Lung (tissue), 11 donors: ENCODE measurements at regions not wholly inside any gene's neighbourhood (a gene's known extent, or its start where the extent isn't known, plus 50 kb on each side); places are given as distances from the start of the nearest gene placed in this dataset.

Experiments
- ATAC-seq: fragments of 200-7000 bp; cut with Tn5 transposase; one replicate; pipeline ENCODE4 v1.9.1; 2020; ENCODE audit warnings: moderate number of reproducible peaks; ENCODE audit not compliant: insufficient read depth, low FRiP score
- DNase-seq, 3 donors: peaks; one replicate each; pipeline ENCODE4 v3.0.0-alpha.2; 2013 to 2017
- H3K27ac ChIP-seq, 2 donors: one replicate each; pipeline ENCODE4 v1.5.1; 2013; ENCODE audit warnings: mild to moderate bottlenecking in 2 of 2, moderate library complexity in 2 of 2, control low read depth in 1 of 2, inconsistent platforms in 1 of 2, low read depth in 1 of 2, low read length in 1 of 2
- H3K27me3 ChIP-seq, 3 donors: one replicate each; pipeline ENCODE4 v1.5.1; 2013; ENCODE audit warnings: low read length in 2 of 3; ENCODE audit not compliant: control insufficient read depth in 3 of 3, insufficient read depth in 3 of 3
- H3K36me3 ChIP-seq, 4 donors: one replicate each; pipeline ENCODE4 v1.5.1; 2013; ENCODE audit warnings: low read length in 4 of 4, mild to moderate bottlenecking in 1 of 4, moderate library complexity in 1 of 4; ENCODE audit not compliant: control insufficient read depth in 4 of 4, insufficient read depth in 4 of 4
- H3K4me1 ChIP-seq, 5 donors: one replicate each; pipeline ENCODE4 v1.5.1; 2013; ENCODE audit warnings: low read length in 5 of 5, mild to moderate bottlenecking in 2 of 5, moderate library complexity in 1 of 5; ENCODE audit not compliant: control insufficient read depth in 5 of 5, insufficient read depth in 5 of 5
- H3K4me3 ChIP-seq: one replicate; pipeline ENCODE4 v1.5.1; 2013; ENCODE audit warnings: mild to moderate bottlenecking, control low read depth, moderate library complexity
- H3K9ac ChIP-seq, 2 donors: one replicate each; pipeline ENCODE4 v1.5.1; 2013; ENCODE audit warnings: low read length in 2 of 2, control low read depth in 1 of 2; ENCODE audit not compliant: insufficient read depth in 1 of 2
- H3K9me3 ChIP-seq, 4 donors: one replicate each; pipeline ENCODE4 v1.5.1; 2013; ENCODE audit warnings: low read length in 3 of 4, mild to moderate bottlenecking in 1 of 4, moderate library complexity in 1 of 4; ENCODE audit not compliant: control insufficient read depth in 4 of 4, insufficient read depth in 3 of 4
- WGBS, 2 donors: extraction: QIAGEN DNeasy Blood & Tissue Kit; methylation state at CpG; one replicate each; pipeline ENCODE4 v1.1.7; 2013; 5-methylcytosine and 5-hydroxymethylcytosine counted together
- TF ChIP-seq, protein P1 (sequence below): IDR thresholded peaks from 2 replicates; pipeline ENCODE4 v1.5.1; 2012; ENCODE audit warnings: mild to moderate bottlenecking; ENCODE audit errors: control extremely low read depth, extremely low read depth
- donor health status: control.
- donor health status: control.
- donor health status: Bipolar disorder and iron deficiency.
- donor health status: healthy.
- donor health status: DM: yes; HTN: yes; CAD: no.

DNA sequence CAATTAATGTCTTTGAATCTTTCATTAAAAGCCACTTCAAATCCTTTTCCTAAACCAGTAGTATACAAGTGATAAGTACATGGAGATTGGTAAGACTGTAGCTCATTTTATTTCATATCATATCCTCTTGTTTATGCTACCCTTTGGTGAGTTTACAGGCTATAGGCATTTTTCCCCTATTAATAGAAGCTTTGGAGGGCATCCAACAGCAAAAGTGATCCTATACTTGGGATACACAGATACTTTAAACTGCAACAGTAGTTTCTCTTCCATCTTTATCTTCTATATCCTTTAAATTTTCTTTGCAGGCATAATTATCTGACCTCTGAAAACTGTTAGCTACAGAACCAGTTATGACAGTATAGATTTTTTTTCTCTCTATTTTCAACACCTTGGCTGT lies 114.5 kb upstream of the SPON1 start:
- no peak overlapping the region for H3K4me3 ChIP-seq
- TF ChIP-seq, protein P1, sequence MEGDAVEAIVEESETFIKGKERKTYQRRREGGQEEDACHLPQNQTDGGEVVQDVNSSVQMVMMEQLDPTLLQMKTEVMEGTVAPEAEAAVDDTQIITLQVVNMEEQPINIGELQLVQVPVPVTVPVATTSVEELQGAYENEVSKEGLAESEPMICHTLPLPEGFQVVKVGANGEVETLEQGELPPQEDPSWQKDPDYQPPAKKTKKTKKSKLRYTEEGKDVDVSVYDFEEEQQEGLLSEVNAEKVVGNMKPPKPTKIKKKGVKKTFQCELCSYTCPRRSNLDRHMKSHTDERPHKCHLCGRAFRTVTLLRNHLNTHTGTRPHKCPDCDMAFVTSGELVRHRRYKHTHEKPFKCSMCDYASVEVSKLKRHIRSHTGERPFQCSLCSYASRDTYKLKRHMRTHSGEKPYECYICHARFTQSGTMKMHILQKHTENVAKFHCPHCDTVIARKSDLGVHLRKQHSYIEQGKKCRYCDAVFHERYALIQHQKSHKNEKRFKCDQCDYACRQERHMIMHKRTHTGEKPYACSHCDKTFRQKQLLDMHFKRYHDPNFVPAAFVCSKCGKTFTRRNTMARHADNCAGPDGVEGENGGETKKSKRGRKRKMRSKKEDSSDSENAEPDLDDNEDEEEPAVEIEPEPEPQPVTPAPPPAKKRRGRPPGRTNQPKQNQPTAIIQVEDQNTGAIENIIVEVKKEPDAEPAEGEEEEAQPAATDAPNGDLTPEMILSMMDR, result no peak
- H3K4me1 ChIP-seq, result peaks cover 0 to 10% (median 2%) of the 10 kb centered on the region in 5 donors
- H3K27ac ChIP-seq, result no peak overlapping the region
- ATAC-seq (no peak), DNase-seq (peak in 2 of 3 donors; percentile 53 to 60)
- peaks cover 0 to 4% (median 0%) of the 10 kb centered on the region in 4 donors for H3K9me3 ChIP-seq
- no peaks in the 10 kb centered on the region for H3K27me3 ChIP-seq
- no peaks in the 10 kb centered on the region for H3K36me3 ChIP-seq
- H3K9ac ChIP-seq, result no peak overlapping the region

DNA sequence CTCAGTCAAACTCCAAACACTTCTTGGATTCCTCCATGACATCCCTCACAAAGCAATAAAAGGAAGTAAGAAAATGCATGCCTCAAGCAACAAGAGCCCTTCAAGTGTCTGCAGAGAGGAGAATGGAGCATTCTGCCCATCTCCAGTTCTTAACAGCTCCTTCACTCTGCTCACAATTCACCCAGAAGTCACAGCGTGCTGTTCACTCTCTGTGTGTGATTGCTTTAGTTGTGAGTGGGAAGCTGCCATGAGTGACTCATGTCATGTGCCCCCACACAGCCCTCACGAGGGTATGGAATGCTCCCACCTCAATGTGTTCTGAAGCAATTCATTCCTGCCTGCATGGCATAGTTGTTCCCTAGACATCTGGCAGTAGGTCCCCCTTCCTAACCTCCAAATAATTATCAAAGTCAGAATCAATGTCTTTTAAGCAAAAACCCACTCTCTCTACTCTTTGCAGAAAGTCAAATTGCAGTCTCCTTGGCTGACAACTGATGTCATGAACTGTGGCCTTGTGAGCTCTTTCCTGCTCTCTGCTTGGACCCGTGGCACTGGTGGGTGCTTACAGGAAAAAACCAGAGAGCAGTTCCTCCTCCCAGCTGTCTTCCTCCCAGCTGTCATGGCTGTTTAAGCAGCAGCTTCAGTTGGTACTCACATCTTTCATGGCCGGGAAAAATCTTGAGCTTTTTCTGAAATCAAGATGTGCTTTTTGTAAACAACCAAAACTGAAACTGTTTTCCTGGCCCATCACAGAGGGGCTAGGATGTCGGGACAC lies 112.1 kb upstream of the SPON1 start:
- no peak overlapping the region for H3K27ac ChIP-seq
- TF ChIP-seq, protein P1, result no peak
- ATAC-seq (no peak), DNase-seq (no peak)
- 50 to 55% methylated on average over 5 of the region's 5 CpGs for WGBS, 2 donors
- H3K4me3 ChIP-seq, result no peak overlapping the region
- H3K9ac ChIP-seq, result no peak overlapping the region
- H3K27me3 ChIP-seq, result no peaks in the 10 kb centered on the region
- H3K9me3 ChIP-seq, result peaks cover 0 to 1% (median 0%) of the 10 kb centered on the region in 4 donors
- peaks cover 0 to 10% (median 2%) of the 10 kb centered on the region in 5 donors for H3K4me1 ChIP-seq
- no peaks in the 10 kb centered on the region for H3K36me3 ChIP-seq

DNA sequence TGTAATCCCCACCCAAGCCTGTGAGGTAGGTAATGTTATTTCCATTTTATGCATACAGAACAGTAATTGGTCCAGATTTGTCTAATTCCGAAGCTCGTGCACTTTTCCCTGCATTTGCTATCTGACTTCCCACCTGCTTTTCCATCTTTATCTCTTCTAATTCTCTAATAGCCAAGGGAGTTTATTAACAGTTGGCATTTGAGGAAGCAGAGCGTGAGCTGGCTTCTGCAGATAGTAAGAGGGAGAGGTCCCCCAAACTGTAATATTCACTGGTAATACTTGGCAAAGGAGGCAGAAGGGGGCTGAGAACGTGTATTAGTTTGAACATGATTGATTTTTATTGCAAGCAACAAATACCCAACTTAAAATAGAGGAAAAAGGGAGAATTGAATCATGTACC lies 110.8 kb upstream of the SPON1 start:
- DNase-seq, result no peak
- WGBS, 2 donors, result 50 to 59% methylated on average over 4 of the region's 4 CpGs

More for the DNA sequence above, 110.8 kb upstream of the SPON1 start:
- Histone ChIP-seq H3K9me3 (peaks cover 0 to 1% (median 0%) of the 10 kb centered on the region in 4 donors), H3K9ac (no peak overlapping the region), H3K4me3 (no peak overlapping the region), H3K4me1 (peaks cover 0 to 10% (median 2%) of the 10 kb centered on the region in 5 donors), H3K27ac (no peak overlapping the region), H3K27me3 (no peaks in the 10 kb centered on the region), H3K36me3 (no peaks in the 10 kb centered on the region)
- ATAC-seq, result no peak
- TF ChIP-seq, protein P1, result no peak
